ENCODE measurements at regions not wholly inside any gene's neighbourhood (a gene's known extent, or its start where the extent isn't known, plus 50 kb on each side); places are given as distances from the start of the nearest gene placed in this dataset.

DNA sequence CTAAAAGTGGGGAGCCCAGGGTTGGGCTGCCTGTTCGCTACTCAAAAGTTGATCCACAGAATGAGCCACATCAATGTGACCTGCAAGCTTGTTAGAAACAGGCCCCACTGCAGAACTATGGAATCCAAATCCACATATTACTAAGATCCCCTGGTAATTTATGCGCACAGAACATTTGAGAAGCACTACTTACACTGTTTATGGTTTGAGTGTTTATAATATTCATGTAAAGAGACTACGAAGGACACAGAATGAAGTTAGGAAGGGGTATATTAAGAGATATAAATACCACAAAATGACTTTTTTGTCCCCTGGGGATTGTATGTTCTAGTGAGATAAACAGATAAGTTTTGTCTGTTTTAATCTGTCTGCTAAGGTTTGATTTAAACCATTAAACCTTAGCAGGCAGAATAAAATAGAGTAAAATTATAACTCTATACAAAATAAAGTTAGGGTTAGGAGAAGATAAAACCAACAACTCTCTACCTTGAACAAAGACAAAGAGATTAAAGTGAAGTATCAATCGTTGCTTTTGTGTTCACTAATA, 666.9 kb upstream of the SOX9 start:
- H2AFZ ChIP-seq (ENCODE audit: low read length) = no peak overlapping the region
- H3K36me3 ChIP-seq (ENCODE audit: insufficient read depth, low read length) = no peaks in the 10 kb centered on the region
- TF ChIP-seq EZH2phosphoT487 (IDR thresholded peaks at IDR 0.05; ENCODE audit: borderline replicate concordance) = no peak
- TF ChIP-seq, protein P1, sequence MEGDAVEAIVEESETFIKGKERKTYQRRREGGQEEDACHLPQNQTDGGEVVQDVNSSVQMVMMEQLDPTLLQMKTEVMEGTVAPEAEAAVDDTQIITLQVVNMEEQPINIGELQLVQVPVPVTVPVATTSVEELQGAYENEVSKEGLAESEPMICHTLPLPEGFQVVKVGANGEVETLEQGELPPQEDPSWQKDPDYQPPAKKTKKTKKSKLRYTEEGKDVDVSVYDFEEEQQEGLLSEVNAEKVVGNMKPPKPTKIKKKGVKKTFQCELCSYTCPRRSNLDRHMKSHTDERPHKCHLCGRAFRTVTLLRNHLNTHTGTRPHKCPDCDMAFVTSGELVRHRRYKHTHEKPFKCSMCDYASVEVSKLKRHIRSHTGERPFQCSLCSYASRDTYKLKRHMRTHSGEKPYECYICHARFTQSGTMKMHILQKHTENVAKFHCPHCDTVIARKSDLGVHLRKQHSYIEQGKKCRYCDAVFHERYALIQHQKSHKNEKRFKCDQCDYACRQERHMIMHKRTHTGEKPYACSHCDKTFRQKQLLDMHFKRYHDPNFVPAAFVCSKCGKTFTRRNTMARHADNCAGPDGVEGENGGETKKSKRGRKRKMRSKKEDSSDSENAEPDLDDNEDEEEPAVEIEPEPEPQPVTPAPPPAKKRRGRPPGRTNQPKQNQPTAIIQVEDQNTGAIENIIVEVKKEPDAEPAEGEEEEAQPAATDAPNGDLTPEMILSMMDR (conservative IDR thresholded peaks at IDR 0.05; ENCODE audit: low read length) = no peak
- no peak overlapping the region for H3K4me2 ChIP-seq (ENCODE audit: low read depth, low read length, poor library complexity, severe bottlenecking)
- no peak overlapping the region for H3K9ac ChIP-seq (ENCODE audit: low read depth, low read length, poor library complexity, severe bottlenecking)
- H3K9me3 ChIP-seq (ENCODE audit: insufficient read depth, low read depth, low read length) = no peaks in the 10 kb centered on the region
- no peaks in the 10 kb centered on the region for H3F3A ChIP-seq (ENCODE audit: low read depth)
- no peaks in the 10 kb centered on the region for H3K9me2 ChIP-seq (replicated peaks; ENCODE audit: low read depth, low read length)
- H3K4me1 ChIP-seq (ENCODE audit: insufficient read depth, low read length, poor library complexity, severe bottlenecking) = no peaks in the 10 kb centered on the region
- H3K27me3 ChIP-seq (ENCODE audit: insufficient read depth, low read length, poor library complexity, severe bottlenecking) = no peaks in the 10 kb centered on the region
- H4K20me1 ChIP-seq (ENCODE audit: insufficient read depth, low read length, poor library complexity, severe bottlenecking) = no peaks in the 10 kb centered on the region
- no peaks in the 10 kb centered on the region for H3K79me2 ChIP-seq (ENCODE audit: insufficient read depth, low read length)
- no peak overlapping the region for H3K4me3 ChIP-seq (ENCODE audit: low read length, poor library complexity, severe bottlenecking)

DNA sequence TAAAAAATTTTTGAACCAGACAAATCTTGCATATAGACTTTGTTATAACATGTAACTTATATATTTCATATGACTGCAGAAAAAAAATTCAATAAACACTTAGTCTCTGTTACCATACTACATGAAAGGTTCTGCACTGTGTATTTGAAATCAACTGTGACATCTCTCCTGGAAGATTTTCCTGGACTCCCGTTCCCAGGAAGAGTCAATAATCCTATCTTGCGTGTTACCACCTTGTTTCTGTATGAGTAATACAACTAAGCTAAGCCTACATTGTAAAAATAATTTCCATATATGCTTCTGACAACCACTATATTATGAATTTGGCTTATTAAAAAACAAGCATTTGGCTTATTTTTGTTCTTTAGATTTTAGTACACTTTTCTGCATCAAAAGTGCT, 665.6 kb upstream of the SOX9 start:
- Histone ChIP-seq H3K9me2 (replicated peaks; ENCODE audit: low read depth, low read length) (no peaks in the 10 kb centered on the region), H2AFZ (ENCODE audit: low read length) (no peak overlapping the region), H3K4me2 (ENCODE audit: low read depth, low read length, poor library complexity, severe bottlenecking) (no peak overlapping the region), H3K4me1 (ENCODE audit: insufficient read depth, low read length, poor library complexity, severe bottlenecking) (no peaks in the 10 kb centered on the region), H3K4me3 (ENCODE audit: low read length, poor library complexity, severe bottlenecking) (no peak overlapping the region), H3K79me2 (ENCODE audit: insufficient read depth, low read length) (no peaks in the 10 kb centered on the region), H4K20me1 (ENCODE audit: insufficient read depth, low read length, poor library complexity, severe bottlenecking) (no peaks in the 10 kb centered on the region), H3F3A (ENCODE audit: low read depth) (no peaks in the 10 kb centered on the region), H3K27me3 (ENCODE audit: insufficient read depth, low read length, poor library complexity, severe bottlenecking) (no peaks in the 10 kb centered on the region), H3K9ac (ENCODE audit: low read depth, low read length, poor library complexity, severe bottlenecking) (no peak overlapping the region), H3K9me3 (ENCODE audit: insufficient read depth, low read depth, low read length) (no peaks in the 10 kb centered on the region), H3K36me3 (ENCODE audit: insufficient read depth, low read length) (no peaks in the 10 kb centered on the region)
- TF ChIP-seq EZH2phosphoT487 (IDR thresholded peaks at IDR 0.05; ENCODE audit: borderline replicate concordance) = no peak
- TF ChIP-seq, protein P1 (conservative IDR thresholded peaks at IDR 0.05; ENCODE audit: low read length) = no peak

DNA sequence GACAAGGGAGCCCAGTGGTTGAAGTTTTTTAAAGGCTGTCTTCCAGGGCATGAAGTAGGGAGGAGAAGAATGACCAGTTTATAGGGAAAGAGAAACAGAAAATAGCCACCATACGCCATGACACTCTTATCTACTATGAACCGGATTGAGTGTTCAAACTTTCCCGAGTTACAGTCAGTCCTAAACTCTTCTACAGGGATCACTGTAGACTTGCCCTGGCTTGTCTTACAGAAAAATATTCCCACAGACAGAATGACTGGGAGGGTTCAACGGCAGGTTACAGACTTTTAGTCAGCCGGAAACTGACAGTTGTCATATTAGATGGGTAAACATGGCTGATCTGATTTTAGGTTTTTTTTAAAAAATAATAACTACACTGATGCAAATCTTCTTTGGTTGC, 662.5 kb upstream of the SOX9 start:
- H3K9me2 ChIP-seq (replicated peaks; ENCODE audit: low read depth, low read length) = no peaks in the 10 kb centered on the region
- no peak for TF ChIP-seq EZH2phosphoT487 (IDR thresholded peaks at IDR 0.05; ENCODE audit: borderline replicate concordance)
- TF ChIP-seq, protein P1 (conservative IDR thresholded peaks at IDR 0.05; ENCODE audit: low read length) = no peak
- H3K79me2 ChIP-seq (ENCODE audit: insufficient read depth, low read length) = no peaks in the 10 kb centered on the region
- H3K4me3 ChIP-seq (ENCODE audit: low read length, poor library complexity, severe bottlenecking) = no peak overlapping the region
- no peaks in the 10 kb centered on the region for H3K9me3 ChIP-seq (ENCODE audit: insufficient read depth, low read depth, low read length)
- no peaks in the 10 kb centered on the region for H4K20me1 ChIP-seq (ENCODE audit: insufficient read depth, low read length, poor library complexity, severe bottlenecking)
- no peak overlapping the region for H3K4me2 ChIP-seq (ENCODE audit: low read depth, low read length, poor library complexity, severe bottlenecking)
- no peaks in the 10 kb centered on the region for H3K4me1 ChIP-seq (ENCODE audit: insufficient read depth, low read length, poor library complexity, severe bottlenecking)
- no peaks in the 10 kb centered on the region for H3K36me3 ChIP-seq (ENCODE audit: insufficient read depth, low read length)
- H3F3A ChIP-seq (ENCODE audit: low read depth) = no peaks in the 10 kb centered on the region
- H2AFZ ChIP-seq (ENCODE audit: low read length) = no peak overlapping the region
- H3K27me3 ChIP-seq (ENCODE audit: insufficient read depth, low read length, poor library complexity, severe bottlenecking) = no peaks in the 10 kb centered on the region
- no peak overlapping the region for H3K9ac ChIP-seq (ENCODE audit: low read depth, low read length, poor library complexity, severe bottlenecking)

Measured in Loucy (cell line).